Adrenal gland (tissue), 5 donors: ENCODE measurements at regions not wholly inside any gene's neighbourhood (a gene's known extent, or its start where the extent isn't known, plus 50 kb on each side); places are given as distances from the start of the nearest gene placed in this dataset.

Experiments
- CTCF ChIP-seq, 6 experiments: fragments of 450-650 bp in 4 of 6; fragments of 200-600 bp in 2 of 6; sonication (generic) in 1 of 6; IDR thresholded peaks; 1 replicate in 5 of 6; 2 replicates in 1 of 6; pipeline versions ENCODE4 v1.5.1 to v1.8.0; 2016 to 2021; ENCODE audit warnings: antibody characterized with exemption in 6 of 6, mild to moderate bottlenecking in 2 of 6, moderate library complexity in 1 of 6
- POLR2A ChIP-seq, 2 donors: fragments of 450-650 bp; IDR thresholded peaks; one replicate each; pipeline ENCODE4 v1.6.1; 2017; ENCODE audit warnings: antibody characterized with exemption in 2 of 2, mild to moderate bottlenecking in 2 of 2, moderate library complexity in 1 of 2
- donor health status: DM: no; HTN: no; CAD: no.

GRCh38 chr13:97566907-97567306 lies 132.9 kb downstream of the RAP2A start:
- no peak for TF ChIP-seq POLR2A (IDR thresholded peaks at IDR 0.05)
- TF ChIP-seq CTCF (IDR thresholded peaks at IDR 0.05): no peak
